Prostate gland (tissue), 2 donors: ENCODE measurements at regions not wholly inside any gene's neighbourhood (a gene's known extent, or its start where the extent isn't known, plus 50 kb on each side); places are given as distances from the start of the nearest gene placed in this dataset.

Experiments
- DNase-seq: peaks from one replicate; pipeline ENCODE4 v3.0.0-alpha.2; 2019; ENCODE audit warnings: low spot score
- H3K27ac ChIP-seq, 2 donors: fragments of 200-600 bp; sonication (generic); 2 replicates each; pipeline ENCODE4 v1.5.1; 2017 to 2019
- H3K27me3 ChIP-seq: fragments of 200-600 bp; sonication (generic); replicated peaks from 2 replicates; pipeline ENCODE4 v1.5.1; 2019; ENCODE audit not compliant: insufficient read depth
- H3K36me3 ChIP-seq, 2 donors: fragments of 200-600 bp; sonication (generic); 1 replicate in 1 of 2; 2 replicates in 1 of 2; pipeline versions ENCODE4 v1.5.1 to v1.8.1; 2017 to 2019
- H3K4me1 ChIP-seq: fragments of 200-600 bp; sonication (generic); replicated peaks from 2 replicates; pipeline ENCODE4 v1.5.1; 2019
- H3K4me3 ChIP-seq, 2 donors: fragments of 200-600 bp; sonication (generic); 2 replicates each; pipeline ENCODE4 v1.5.1; 2017 to 2019
- H3K9me3 ChIP-seq: fragments of 200-600 bp; sonication (generic); 2 replicates; pipeline ENCODE4 v1.5.1; 2017
- POLR2A ChIP-seq: fragments of 450-650 bp; IDR thresholded peaks from one replicate; pipeline ENCODE4 v1.6.1; 2016; ENCODE audit warnings: antibody characterized with exemption, mild to moderate bottlenecking
- POLR2AphosphoS5 ChIP-seq: sonication (generic); formaldehyde crosslinking; IDR thresholded peaks from one replicate; pipeline ENCODE4 v1.6.1; 2017; ENCODE audit warnings: antibody characterized with exemption
- WGBS: methylation state at CpG from one replicate; pipeline ENCODE4 v1.1.5; 2018; 5-methylcytosine and 5-hydroxymethylcytosine counted together
- intact Hi-C: fragments of 100-400 bp; cut with DNase I; formaldehyde crosslinking; loops from one replicate; pipeline ENCODE4 v1.14.2; 2022
- TF ChIP-seq, protein P1 (sequence below), 4 experiments: fragments of 200-600 bp in 2 of 4; fragments of 450-650 bp in 2 of 4; sonication (generic) in 2 of 4; IDR thresholded peaks; 1 replicate in 3 of 4; 2 replicates in 1 of 4; pipeline ENCODE4 v1.5.1; 2016 to 2019; ENCODE audit warnings: antibody characterized with exemption in 4 of 4, mild to moderate bottlenecking in 2 of 4, moderate library complexity in 2 of 4

DNA sequence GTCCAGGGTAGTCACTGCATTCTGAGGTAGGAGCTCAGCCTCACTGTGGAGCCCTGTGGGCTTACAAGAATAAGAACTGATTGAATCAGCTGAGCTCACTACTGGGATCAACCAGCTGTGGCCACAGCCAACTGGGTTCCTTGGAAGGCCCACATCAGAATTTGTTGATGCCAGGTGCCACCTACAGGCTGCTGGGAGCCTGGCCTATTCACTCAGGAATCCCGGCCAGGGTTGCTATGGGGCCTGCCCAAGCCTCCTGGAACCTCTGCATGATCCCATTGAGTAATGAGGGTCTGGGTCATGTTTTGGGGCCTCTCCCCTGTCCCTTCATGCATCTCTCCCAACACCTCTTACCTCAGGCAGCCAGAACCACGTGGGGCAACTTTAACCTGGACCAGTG lies 53.9 kb upstream of the KIAA1210 start:
- Histone ChIP-seq H3K36me3 (no peaks in the 10 kb centered on the region), H3K4me1 (no peaks in the 10 kb centered on the region), H3K9me3 (no peaks in the 10 kb centered on the region), H3K4me3 (no peak overlapping the region), H3K27me3 (no peaks in the 10 kb centered on the region), H3K27ac (no peak overlapping the region)
- 42% methylated on average over 1 of the region's 2 CpGs for WGBS
- intact Hi-C loops, result no loop called here
- DNase-seq, result peak; percentile 5
- no peak for TF ChIP-seq POLR2A
- TF ChIP-seq, protein P1, sequence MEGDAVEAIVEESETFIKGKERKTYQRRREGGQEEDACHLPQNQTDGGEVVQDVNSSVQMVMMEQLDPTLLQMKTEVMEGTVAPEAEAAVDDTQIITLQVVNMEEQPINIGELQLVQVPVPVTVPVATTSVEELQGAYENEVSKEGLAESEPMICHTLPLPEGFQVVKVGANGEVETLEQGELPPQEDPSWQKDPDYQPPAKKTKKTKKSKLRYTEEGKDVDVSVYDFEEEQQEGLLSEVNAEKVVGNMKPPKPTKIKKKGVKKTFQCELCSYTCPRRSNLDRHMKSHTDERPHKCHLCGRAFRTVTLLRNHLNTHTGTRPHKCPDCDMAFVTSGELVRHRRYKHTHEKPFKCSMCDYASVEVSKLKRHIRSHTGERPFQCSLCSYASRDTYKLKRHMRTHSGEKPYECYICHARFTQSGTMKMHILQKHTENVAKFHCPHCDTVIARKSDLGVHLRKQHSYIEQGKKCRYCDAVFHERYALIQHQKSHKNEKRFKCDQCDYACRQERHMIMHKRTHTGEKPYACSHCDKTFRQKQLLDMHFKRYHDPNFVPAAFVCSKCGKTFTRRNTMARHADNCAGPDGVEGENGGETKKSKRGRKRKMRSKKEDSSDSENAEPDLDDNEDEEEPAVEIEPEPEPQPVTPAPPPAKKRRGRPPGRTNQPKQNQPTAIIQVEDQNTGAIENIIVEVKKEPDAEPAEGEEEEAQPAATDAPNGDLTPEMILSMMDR (IDR thresholded peaks at IDR 0.05), result peak in 2 of 4 experiments; percentile 32 to 38

DNA sequence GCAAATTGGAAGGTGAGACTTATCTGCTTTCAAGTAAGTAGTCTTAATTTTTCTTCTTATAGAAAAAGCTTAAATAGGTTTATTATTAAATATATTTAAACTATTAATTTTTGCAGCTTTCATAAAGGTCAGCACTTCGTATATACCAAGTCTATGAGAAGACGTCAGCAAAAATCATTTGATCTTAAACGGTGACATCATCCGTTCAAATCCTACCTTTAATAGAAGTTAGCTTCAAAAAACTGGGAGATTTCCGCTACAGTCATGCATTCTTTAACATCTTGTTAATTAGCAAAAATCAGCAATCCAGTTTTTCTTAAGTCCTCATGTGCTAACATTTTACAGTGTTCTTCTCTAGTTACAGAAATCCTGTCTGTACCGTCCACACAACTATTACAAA lies 49.9 kb upstream of the PGRMC1 start:
- intact Hi-C loops, result no loop called here
- TF ChIP-seq, protein P1 (IDR thresholded peaks at IDR 0.05), result no peak
- TF ChIP-seq POLR2AphosphoS5 (no peak), POLR2A (no peak)
- no peak overlapping the region for H3K4me3 ChIP-seq
- WGBS, result 76% methylated on average over 6 of the region's 6 CpGs
- DNase-seq, result no peak
- no peaks in the 10 kb centered on the region for H3K27me3 ChIP-seq
- H3K36me3 ChIP-seq, result no peaks in the 10 kb centered on the region
- no peak overlapping the region for H3K27ac ChIP-seq
- H3K4me1 ChIP-seq, result no peaks in the 10 kb centered on the region
- H3K9me3 ChIP-seq, result no peaks in the 10 kb centered on the region
